ENCODE measurements at regions not wholly inside any gene's neighbourhood (a gene's known extent, or its start where the extent isn't known, plus 50 kb on each side); places are given as distances from the start of the nearest gene placed in this dataset.

DNA sequence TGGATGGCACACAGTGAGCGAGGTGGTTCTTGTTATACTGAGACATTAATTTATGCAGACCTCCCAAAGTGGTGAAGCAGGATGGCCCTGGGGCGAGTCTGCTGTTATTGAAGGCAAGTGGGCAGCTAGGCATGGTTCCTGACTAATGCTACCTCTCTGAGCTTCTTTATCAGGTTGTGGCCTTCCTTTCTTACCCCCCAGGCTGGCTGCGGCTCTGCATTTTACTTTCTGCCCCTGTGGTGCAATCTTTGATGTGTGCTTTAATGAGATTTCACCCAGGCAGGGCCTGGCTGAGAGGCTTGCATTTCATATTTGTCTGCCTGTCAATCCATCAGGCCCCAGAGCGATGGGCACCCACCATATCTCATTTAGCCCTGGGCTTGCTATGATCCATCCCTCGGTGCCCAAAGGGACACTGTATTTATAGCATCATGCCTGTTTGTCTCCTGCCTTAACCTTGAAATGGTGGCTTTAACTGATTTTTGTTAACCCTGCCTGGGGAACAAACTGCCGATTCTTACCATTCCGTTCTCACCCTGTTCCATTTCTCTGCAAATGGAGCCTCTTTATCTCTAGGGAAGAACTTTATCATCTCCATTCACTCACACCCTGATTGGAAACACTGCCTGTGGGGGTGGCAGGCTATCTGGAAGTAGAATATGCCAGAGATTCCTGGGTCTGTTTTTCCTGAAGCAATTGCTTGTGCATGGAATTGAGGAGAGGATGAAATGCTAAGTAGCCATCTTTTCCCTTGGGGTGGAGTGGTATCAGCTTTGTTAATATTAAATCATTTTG, 316.2 kb upstream of the THSD7B start:
- DNase-seq: no peak

DNA sequence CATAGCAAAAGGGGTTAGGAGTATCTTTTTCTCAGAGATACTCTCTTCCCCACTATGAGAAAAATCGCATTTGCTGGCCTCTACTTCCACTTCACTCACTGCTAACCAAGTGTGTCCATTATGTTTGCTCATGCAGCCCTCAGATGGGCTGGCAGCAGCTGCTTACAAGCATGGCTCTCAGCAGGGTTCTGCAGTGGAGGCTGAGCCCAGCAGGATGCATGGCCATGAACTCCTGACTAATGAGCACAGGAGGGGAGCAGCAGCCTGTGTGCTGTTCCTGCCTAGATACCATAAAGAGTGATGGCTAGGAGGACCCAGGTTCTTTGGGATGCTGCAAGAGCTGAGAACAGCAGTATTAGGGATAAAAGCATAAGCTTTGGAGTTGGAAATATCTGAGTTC, 316.9 kb upstream of the THSD7B start:
- DNase-seq: no peak

DNA sequence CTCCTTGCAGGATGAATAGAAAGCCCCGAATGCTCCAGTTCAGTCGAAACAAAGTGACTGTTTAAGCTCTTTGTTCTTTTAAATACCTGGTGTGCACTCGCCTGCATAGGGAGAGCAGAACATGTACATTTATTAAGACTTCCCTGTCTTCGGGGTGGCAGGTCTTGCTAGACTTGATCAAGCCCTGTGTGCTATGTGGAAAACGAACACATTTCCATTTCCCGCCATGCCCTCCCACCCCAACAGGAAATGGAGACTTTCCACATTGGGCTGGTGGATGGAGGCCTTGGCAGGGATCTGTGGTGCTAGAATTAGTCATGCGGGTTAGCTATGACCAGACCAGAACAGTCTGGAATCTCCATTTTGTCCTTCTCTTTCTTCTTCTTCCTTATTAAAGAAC, 321.0 kb upstream of the THSD7B start:
- no peak for DNase-seq

DNA sequence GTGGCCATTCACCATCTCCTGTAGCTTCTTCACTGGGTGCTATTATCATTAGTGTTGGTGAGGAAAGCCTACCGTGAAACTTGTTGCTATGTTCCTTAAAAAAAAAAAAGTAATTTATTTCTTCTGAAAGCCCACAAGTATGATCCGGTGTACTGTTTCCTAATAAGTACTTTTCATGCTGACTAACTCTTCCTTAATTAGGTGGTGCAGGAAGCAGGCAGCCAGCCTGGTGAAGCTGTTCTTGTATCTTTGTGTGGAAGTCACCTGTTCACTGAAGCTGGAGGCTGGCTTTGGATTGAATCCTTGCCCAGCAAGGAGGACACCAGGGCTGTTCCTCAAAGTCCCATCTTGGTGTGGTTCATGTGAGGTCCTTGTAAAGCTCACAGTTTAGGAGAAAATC, 321.7 kb upstream of the THSD7B start:
- DNase-seq: no peak

DNA sequence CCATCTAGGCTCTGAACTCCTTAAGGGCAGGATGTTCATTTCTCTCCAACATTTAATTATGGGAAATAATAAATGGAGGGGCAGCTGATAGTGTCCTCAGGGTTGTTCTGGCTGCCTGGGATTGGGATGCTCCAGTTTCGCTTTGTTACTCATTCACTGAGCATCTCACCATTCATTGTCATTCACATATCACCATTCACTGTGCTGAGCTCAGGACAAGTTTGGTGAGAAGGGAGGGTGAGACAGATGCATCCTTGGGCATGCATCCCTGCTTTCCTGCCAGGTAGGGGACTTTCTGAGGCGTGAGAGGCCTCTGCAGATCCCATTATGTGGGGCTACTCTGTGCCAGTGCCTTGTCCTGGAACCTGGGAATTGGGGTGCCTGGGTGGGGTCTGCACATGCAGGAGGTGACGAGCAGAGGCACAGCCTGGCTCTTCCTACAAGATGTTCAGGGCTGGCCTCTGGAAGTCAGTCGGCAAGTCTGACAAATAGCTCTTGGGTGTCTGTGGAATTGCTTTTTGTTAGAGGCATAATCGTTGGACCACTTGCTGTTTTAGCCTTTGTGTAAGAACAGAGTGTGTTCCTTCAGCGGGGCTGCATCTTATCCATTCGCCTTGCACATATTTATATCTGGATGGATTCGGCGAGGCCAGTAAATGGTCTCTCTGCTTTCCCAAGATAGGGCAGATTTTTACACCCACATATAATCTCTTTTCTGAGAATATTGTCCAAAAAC, 323.2 kb upstream of the THSD7B start:
- no peak for DNase-seq

DNA sequence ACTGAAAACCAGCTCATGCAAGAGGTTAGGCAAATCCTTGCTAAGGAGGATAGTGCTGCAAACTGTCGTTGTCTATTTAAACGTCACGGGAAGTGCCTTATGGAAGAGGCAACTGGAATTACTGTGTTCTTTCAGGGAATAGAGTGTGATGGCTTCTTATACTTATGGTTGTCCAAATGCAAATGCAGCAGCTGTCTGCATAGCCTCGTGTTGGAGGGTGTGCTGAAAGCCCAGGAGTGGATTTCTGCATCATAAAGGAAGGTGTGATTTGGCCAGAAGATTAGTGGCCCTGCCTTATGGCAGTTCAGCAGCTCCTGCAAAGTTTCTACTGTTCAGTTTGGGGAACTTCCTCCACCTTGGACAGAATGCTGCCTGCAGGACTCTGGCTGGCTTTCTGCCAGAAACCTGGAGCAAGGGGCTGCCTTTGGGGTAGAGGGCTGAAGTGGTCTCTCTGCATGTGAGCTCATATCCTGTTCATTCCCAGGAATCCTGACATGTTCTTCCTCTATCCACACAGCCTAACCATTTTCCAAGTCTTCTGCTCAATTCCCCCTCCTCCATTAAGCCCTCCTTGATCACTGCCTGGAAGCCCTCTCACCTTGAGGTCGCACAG, 321.2 kb upstream of the CXCR4 start:
- no peak for DNase-seq

DNA sequence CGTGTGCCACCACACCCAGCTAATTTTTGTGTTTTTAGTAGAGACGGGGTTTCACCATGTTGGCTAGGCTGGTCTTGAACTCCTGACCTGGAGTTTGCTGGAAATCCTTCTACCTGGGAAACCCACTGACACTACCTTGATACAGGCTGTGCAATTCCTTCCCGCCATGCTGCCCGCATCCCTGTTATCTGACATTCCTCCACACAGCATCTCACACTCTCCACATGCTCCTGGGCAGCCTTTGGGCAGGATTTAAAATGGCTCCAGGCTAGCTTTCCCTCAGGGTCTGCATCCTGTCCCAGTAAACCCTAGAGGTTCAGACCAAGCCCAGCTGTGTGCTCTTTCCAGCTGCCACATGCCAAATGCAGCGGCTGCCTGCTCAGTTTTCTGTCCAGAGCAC, 319.5 kb upstream of the CXCR4 start:
- no peak for DNase-seq

DNA sequence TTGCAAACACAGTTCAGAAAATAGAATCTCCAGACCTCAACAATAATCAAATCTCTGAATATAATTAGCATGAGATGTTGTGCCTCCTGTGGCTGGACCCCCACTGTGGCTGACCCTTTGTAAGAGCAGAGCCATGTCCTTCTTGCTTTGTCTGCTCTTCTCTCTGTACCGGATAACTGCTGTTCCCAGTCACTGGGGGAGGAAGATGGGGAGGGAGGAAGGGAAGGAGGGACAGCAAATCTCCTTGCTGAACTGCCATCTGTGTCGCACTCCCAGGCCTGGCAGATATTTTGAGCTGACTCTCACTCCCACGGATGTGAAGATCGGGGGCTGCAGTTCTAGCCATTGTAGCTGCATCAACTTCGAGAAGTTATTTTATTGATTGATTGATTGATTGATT, 319.0 kb upstream of the CXCR4 start:
- no peak for DNase-seq

DNA sequence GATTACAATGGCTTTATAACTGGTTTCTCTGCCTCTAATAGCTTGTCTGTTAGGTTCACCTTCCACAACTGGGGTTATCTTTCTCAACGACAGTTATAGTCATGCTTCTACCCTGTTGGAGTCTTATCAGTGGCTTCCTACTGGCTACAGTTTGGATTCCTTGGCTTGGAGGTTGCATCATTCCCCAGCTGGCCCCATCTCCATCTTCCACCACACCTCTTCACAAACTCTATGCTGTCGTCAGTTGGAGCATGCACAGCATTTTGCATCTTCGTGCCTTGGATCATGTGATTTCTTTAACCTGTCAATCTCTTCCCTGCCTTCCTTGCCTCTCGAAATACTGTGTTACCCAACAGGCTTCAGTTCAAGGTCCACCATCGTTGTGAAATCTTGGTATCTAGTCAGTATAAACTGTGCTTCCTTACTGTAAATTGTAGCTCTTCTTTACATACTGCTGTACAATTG, 316.3 kb upstream of the CXCR4 start:
- DNase-seq: no peak

DNA sequence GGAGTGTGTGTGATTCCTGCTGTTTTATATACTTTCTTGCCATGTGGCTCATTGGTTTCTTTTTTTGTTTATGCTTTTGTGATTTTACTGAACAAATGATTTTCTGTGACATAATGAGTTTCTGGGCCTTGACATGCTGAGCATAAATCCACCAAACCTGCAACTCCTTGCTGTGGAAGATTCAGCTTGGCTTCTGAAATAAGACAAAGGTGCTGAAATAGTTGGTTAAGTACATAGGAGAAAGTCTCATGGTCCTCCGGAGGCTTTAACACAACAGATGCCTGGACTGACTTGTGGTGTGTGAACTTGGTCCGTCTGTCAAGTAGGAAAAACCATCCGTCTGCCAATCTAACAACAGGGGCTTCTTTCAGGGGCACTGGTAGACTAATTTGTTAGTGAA, 315.3 kb upstream of the CXCR4 start:
- no peak for DNase-seq

DNA sequence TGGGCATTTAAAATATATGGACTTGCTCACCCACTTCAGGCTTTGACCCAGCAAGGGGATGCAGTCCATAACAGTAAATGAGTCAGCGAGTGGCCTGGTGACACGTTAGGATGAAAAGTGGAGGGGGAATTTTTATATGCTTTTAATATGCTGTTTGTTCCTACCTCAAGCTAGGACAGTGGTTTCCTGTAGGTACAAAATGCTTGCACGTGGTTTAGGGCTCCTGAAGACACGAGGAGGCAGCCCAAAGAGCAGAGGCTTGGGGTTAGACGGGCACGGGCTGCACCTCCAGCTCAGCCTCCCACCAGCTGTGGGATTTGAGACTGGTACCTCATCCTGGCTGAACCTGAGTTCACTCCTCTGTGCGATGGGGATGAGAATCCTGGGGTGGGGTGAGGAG, 306.2 kb upstream of the CXCR4 start:
- no peak for DNase-seq

DNA sequence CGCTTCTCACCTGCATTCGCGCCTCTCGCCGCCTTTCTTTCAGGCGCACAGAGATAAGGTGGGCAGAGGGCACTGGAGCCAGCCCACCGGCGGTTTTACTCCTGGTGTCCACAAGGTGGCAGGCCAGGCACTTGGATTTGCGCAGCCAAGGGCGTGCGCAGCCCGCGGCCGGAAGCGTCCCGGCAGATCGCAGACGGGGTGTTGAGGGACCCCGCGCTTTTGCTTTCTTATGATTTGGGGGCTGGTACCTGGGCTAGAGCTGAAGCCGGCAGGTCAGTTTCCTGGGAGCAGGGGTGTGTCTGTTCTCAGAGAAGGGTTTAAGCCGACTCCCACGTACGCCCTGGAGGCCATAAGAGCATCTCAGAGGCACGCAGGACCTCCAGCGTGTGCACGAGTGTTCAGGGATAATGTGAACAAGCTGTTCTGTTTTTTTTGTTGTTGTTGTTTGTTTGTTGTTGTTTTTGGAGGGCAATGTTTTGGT, 305.6 kb upstream of the CXCR4 start:
- peak; percentile 52 for DNase-seq

DNA sequence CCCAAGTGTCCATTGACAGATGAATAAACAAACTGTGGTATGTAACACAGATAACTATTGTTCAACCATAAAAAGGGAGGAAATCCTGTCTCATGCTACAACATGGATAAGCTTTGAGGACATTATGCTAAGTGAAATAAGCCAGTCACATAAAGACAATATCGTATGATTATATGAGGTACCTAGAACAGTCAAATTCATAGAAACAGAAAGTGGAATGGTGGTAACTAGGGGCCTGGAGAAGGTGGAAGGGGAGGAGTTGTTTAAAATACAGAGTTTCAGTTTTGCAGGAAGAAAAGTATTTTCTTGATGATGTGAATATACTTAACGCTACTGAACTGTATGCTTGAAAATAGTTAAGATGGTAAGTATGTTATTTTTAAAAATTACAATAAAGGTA, 304.6 kb upstream of the CXCR4 start:
- no peak for DNase-seq

DNA sequence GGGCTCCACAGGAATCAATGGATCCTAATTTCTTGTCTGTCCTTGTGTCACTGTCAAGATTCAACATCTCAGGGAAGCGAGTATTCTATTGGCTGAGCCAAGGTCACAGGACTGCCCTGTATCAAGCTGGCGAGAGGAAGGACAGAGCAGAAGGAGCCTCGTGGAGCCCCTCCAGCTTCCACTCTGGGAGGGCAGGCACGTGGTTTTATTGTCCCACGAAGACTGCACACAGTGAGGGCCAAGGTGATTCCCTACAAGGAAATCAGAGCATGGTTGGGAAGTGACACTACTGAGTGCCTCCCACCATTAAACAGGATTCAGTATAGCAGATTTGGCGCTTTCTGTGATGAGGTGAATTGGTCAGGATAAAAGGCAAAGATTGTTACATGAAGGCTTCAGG, 302.4 kb upstream of the CXCR4 start:
- no peak for DNase-seq

DNA sequence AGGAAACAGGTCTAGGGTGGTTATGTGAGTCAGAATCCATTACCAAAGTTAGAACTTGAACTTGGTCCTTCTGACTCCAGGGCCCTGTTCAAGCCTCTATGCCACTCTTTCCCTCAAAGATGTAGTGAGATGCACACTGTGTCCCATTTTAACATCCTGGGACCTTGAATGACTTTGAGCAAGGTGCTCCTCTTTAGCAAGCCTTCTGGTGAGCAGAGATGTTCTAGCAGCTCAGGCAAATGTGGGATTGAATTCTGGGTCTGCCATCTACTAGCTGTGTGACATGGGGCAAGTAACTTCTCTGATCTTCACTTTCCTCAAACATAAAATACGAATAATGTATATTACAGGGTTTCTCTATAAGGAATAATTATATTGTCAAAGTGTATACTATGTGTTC, 294.0 kb upstream of the CXCR4 start:
- DNase-seq: no peak

DNA sequence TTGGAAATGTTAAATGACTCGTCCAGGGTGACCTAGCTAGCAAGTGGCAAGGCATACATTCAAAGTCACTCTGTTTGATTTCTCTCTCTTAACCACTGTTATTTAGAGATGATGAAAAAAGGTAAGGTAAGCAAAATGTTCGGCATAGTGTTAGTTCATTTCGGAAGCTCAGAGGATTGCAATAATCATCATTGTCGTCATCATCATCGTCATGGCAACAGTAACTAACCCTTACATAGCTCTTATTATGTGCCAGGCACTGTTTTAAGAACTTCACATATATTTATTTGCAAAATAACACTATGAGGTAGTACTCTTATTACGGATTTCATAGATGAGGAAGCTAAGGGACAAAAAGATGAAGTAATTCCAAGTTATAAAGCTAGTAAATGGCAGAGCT, 292.7 kb upstream of the CXCR4 start:
- DNase-seq: no peak

DNA sequence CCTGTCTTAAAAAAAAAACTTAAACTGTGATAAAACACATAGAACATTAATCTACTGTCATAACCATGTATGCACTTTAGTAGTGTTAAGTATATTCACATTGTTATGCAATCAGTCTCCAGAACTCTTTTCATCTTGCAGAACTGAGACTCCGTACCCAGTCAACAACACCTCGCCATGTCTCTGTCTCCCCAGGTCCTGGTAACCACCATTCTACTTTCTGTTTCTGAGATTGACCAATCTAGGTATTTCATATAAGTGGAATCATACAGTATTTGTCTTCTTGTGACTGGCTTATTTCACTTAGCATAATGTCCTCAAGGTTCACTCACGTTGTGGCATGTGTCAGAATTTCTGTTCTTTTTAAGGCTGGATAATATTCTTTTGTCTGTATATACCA, 290.8 kb upstream of the CXCR4 start:
- DNase-seq: no peak

DNA sequence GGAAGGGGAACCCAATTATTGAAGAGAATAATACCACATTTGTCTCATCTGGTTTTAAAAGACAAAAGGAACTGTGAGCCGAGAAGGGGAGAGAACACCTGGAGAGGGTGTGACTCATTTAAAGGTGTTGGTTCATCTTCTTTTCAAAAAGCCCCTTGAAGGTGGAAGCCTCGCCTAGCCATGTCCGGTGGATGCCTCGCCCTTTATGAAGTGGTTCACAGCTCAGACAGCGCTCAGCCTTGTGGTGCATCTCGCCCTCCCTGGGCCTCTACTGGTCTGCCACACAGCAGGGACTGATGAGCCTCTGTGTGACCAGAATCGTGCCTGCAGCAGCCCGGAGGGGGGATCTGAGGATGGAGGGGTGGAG, 290.0 kb upstream of the CXCR4 start:
- no peak for DNase-seq

DNA sequence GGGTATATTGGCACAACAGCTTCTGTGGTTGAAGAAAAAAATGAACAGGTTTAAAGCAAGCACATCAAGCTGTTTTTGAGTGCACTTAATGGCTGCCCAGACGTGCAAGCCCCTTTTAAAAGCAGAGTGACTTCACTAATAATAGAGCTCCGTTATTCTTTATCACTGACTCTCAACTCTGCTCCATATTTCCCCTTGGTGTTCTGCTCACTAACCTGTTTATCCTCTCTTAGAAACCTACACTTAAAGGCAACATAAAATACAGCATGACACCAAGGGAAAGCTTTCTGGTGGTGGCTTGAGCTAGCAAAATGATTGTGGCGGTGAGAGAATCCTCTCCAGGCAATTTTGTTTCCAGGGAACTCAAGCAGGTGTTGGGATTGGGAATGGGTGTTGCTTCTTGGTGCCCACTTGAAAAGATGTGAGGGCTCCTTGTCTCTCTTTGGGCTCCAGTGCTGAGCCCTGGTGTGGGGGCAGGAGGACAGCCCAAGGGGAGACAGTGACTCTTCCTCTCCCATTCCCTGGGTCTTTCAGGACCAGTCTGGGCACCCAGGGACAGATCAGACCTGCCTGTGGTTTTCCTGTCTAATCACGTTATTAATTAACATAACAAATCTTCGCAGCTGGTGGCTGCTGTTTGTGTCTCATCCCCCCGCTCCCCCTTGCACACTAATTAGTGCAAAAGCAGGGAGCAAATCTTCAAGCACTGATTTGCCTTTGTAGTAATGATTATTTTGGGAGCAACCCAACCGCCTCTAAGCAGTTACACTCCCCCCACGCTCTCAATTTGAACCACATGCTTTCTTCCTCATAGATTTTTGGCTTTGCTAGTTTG, 289.4 kb upstream of the CXCR4 start:
- DNase-seq: no peak

DNA sequence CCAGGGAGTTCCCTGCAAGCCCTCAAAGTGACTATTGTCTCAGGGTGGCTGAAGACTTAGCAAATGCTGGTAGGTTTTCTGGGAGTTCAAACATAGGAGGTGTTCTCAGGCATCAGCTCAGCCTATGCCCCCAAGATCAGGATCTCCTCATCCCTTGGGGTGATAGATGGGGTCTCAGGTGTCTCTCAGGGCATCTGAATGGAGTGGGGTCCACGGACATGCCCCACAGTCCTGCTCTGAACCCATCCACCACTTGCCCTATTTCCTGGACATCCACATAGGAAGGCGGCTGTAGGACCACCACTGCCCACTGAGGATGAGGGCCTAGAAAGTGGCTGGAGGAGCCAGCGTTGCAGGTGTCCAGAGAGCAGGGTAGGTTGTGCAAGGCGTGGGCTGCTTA, 287.0 kb upstream of the CXCR4 start:
- no peak for DNase-seq

DNA sequence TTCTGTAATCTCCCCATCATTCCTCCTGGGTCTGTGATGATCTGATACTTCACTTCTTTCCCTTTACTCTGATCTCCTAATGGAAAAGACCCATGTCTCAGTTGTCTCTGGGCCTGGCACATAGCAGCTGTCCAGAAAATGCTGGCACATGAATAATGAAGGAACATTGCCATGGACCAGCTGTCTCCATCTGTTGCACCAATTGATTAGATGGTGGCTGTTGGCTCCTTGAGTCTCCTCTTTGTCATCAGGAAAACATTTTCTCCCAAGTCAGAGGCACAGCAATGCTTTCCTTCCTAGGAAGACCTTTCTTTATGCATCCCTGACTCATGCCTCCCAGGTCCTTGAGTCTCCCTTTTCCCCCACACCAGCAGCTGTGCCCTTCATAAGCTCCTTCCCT, 286.2 kb upstream of the CXCR4 start:
- no peak for DNase-seq

DNA sequence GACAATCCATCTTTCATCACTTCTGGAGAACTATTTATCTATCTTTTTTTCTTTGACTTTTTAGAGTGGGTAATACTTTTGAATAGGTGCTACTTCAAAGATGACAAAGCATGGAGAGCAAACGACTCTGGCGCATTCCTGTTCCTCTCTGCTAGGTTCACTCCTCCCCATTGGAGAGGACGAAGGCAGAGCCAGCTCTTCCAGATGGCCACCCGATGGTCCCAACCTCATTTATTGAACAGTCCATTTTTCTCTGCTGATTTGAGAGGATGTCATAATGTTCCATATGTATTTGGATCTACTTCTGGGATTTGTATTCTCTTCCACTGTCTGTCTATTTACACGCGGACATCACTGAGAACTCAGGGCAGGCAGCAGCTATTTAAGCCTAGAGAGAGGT, 284.3 kb upstream of the CXCR4 start:
- no peak for DNase-seq

DNA sequence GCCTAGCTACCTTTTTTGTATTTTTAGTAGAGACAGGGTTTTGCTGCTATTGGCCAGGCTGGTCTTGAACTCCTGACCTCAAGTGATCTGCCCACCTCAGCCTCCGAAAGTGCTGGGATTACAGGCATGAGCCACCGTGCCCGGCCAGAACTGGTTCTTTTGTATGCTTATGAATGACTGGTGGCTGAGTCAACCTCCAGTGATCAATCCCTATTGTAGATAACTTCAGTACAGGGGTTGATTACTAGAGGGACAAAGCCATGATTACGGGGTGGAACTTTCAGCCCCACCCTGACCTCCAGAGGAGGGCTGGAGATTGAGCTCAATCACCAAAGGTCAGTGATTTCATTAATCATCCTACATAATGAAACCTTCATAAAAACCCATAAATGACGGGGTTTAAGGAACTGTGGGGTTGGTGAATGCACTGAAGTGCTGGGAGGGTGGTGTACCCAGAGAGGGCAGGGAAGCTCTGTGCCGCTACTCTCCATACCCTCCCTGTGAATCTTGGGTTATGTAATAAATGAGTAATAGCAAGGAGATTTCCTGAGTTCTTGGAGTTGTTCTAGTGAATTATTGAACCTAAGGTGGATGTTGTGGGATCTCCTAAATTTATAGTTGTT, 281.8 kb upstream of the CXCR4 start:
- DNase-seq: no peak

Measured in activated gamma-delta T cell (primary cell).